ENCODE measurements at regions not wholly inside any gene's neighbourhood (a gene's known extent, or its start where the extent isn't known, plus 50 kb on each side); places are given as distances from the start of the nearest gene placed in this dataset.

DNA sequence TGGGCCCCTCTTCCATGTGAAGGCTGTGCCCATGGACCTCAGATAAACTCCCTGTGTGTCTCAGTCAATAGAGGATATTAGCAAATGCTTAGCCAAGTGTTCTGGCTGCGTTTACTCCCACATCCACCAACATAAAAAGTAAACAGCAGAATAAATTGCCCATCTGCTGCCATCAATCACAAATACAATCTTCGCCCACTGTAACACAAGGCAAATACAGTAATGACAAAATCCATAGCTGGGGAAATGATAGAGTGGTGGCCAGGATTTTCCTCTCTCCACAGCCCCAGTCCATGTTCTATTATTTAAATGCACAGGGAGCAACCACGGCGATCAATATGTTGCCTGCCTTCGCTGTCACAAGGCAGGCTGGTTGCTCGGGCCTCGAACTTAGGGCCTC lies 376.5 kb downstream of the UQCRFS1 start:
- Histone ChIP-seq H4K91ac (ENCODE audit: low read depth, low read length, poor library complexity) (no peak overlapping the region), H3K4me2 (ENCODE audit: insufficient read depth, low read length, poor library complexity, severe bottlenecking) (no peak overlapping the region), H2BK12ac (ENCODE audit: low read length) (no peak overlapping the region), H3K27ac (replicated peaks; ENCODE audit: low read length) (no peak overlapping the region), H2BK5ac (ENCODE audit: low read length) (no peak overlapping the region), H3K23ac (ENCODE audit: low read depth, low read length, poor library complexity) (no peak overlapping the region), H3K79me1 (ENCODE audit: low read depth, low read length) (no peaks in the 10 kb centered on the region), H3K4ac (ENCODE audit: low read length) (no peak overlapping the region), H3K36me3 (replicated peaks in 1 of 2; ENCODE audit: control insufficient read depth in 2 of 2, insufficient read depth in 2 of 2, low read length in 2 of 2) (no peaks in the 10 kb centered on the region), H3K4me3 (ENCODE audit: low read length in 2 of 2) (no peak overlapping the region), H2BK15ac (ENCODE audit: low read length) (no peak overlapping the region), H3K14ac (ENCODE audit: low read length) (no peak overlapping the region), H2AK5ac (ENCODE audit: low read depth, low read length) (no peak overlapping the region), H2BK120ac (ENCODE audit: low read depth, low read length) (no peak overlapping the region), H3K9me3 (replicated peaks in 1 of 2; ENCODE audit: control insufficient read depth in 2 of 2, insufficient read depth in 1 of 2, low read depth in 1 of 2, low read length in 2 of 2) (no peaks in the 10 kb centered on the region), H3K4me1 (ENCODE audit: control insufficient read depth in 2 of 2, insufficient read depth in 1 of 2, low read depth in 1 of 2, low read length in 2 of 2) (peaks cover 0 to 9% of the 10 kb centered on the region in 2 donors), H4K8ac (ENCODE audit: low read depth, low read length) (no peak overlapping the region), H3K18ac (ENCODE audit: low read length) (no peak overlapping the region), H3K27me3 (ENCODE audit: control insufficient read depth in 3 of 3, insufficient read depth in 3 of 3, low read depth in 1 of 3, low read length in 3 of 3) (no peaks in the 10 kb centered on the region), H3K9ac (ENCODE audit: low read depth, low read length, poor library complexity) (no peak overlapping the region), H2AFZ (ENCODE audit: low read length) (no peak overlapping the region)
- WGBS, 2 donors (ENCODE audit: extremely low coverage in 2 of 2, insufficient read length in 2 of 2, insufficient replicate concordance in 1 of 2), result no CpG with 5 or more reads among the region's 7 CpGs
- no peak for DNase-seq (ENCODE audit: low spot score)

DNA sequence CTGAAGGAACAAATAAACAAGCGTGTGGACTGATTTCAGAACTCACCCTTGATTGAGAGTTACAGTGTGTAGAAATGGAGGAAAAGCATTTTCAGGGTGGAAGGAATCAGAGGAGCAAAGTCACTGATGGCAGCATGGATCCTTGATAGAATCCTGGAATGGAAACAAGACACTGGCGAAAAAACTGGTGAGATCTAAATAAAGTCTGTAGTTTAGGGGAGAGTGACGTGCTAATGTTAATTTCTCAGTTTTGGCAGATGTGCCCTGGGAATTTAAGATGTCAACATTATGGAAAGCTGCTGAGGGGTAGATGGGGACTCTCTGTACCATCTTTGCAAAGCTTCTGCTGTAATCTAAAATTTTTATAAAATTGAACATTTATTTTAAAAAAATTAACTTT lies 378.0 kb downstream of the UQCRFS1 start:
- Histone ChIP-seq H2BK15ac (ENCODE audit: low read length) (no peak overlapping the region), H3K4me2 (ENCODE audit: insufficient read depth, low read length, poor library complexity, severe bottlenecking) (no peak overlapping the region), H4K91ac (ENCODE audit: low read depth, low read length, poor library complexity) (no peak overlapping the region), H3K27ac (replicated peaks; ENCODE audit: low read length) (no peak overlapping the region), H3K79me1 (ENCODE audit: low read depth, low read length) (no peaks in the 10 kb centered on the region), H3K9ac (ENCODE audit: low read depth, low read length, poor library complexity) (no peak overlapping the region), H3K27me3 (ENCODE audit: control insufficient read depth in 3 of 3, insufficient read depth in 3 of 3, low read depth in 1 of 3, low read length in 3 of 3) (no peaks in the 10 kb centered on the region), H2AK5ac (ENCODE audit: low read depth, low read length) (no peak overlapping the region), H3K4ac (ENCODE audit: low read length) (no peak overlapping the region), H3K4me3 (ENCODE audit: low read length in 2 of 2) (no peak overlapping the region), H2BK5ac (ENCODE audit: low read length) (no peak overlapping the region), H2BK120ac (ENCODE audit: low read depth, low read length) (no peak overlapping the region), H3K9me3 (replicated peaks in 1 of 2; ENCODE audit: control insufficient read depth in 2 of 2, insufficient read depth in 1 of 2, low read depth in 1 of 2, low read length in 2 of 2) (no peaks in the 10 kb centered on the region), H2BK12ac (ENCODE audit: low read length) (no peak overlapping the region), H3K23ac (ENCODE audit: low read depth, low read length, poor library complexity) (no peak overlapping the region), H3K14ac (ENCODE audit: low read length) (no peak overlapping the region), H2AFZ (ENCODE audit: low read length) (no peak overlapping the region), H3K36me3 (replicated peaks in 1 of 2; ENCODE audit: control insufficient read depth in 2 of 2, insufficient read depth in 2 of 2, low read length in 2 of 2) (no peaks in the 10 kb centered on the region), H3K4me1 (ENCODE audit: control insufficient read depth in 2 of 2, insufficient read depth in 1 of 2, low read depth in 1 of 2, low read length in 2 of 2) (peaks cover 0 to 8% of the 10 kb centered on the region in 2 donors), H4K8ac (ENCODE audit: low read depth, low read length) (no peak overlapping the region), H3K18ac (ENCODE audit: low read length) (no peak overlapping the region)
- no peak for DNase-seq (ENCODE audit: low spot score)
- no CpG with 5 or more reads among the region's 3 CpGs for WGBS, 2 donors (ENCODE audit: extremely low coverage in 2 of 2, insufficient read length in 2 of 2, insufficient replicate concordance in 1 of 2)

DNA sequence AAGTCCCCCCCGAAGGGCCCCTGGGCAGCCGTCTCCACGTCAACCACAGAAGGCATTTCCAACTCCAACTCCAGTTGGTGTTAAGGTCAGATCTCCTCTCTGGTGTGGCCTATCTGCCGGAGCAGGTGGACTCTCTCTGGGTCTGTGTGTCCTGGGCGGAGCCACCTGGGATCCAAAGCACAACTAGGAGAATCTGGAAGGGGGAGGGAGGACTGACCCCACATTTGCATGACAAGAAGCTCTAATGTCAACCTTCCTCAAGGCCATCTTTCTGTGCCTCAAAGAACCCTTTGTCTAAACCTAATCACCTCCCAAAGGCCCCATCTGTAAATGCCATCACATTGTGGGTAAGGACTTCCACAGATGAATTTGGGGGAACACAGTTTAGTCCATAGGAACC lies 381.5 kb downstream of the UQCRFS1 start:
- H3K9me3 ChIP-seq (replicated peaks in 1 of 2; ENCODE audit: control insufficient read depth in 2 of 2, insufficient read depth in 1 of 2, low read depth in 1 of 2, low read length in 2 of 2), result no peaks in the 10 kb centered on the region
- H3K18ac ChIP-seq (ENCODE audit: low read length), result no peak overlapping the region
- H3K4me3 ChIP-seq (ENCODE audit: low read length in 2 of 2), result no peak overlapping the region
- H3K9ac ChIP-seq (ENCODE audit: low read depth, low read length, poor library complexity), result no peak overlapping the region
- H2BK12ac ChIP-seq (ENCODE audit: low read length), result no peak overlapping the region
- no peak overlapping the region for H4K8ac ChIP-seq (ENCODE audit: low read depth, low read length)
- no peak overlapping the region for H2AK5ac ChIP-seq (ENCODE audit: low read depth, low read length)
- H3K79me1 ChIP-seq (ENCODE audit: low read depth, low read length), result no peaks in the 10 kb centered on the region
- H3K23ac ChIP-seq (ENCODE audit: low read depth, low read length, poor library complexity), result no peak overlapping the region
- no peak for DNase-seq (ENCODE audit: low spot score)
- H3K14ac ChIP-seq (ENCODE audit: low read length), result no peak overlapping the region
- no peak overlapping the region for H4K91ac ChIP-seq (ENCODE audit: low read depth, low read length, poor library complexity)
- peaks cover 0 to 7% of the 10 kb centered on the region in 2 donors for H3K4me1 ChIP-seq (ENCODE audit: control insufficient read depth in 2 of 2, insufficient read depth in 1 of 2, low read depth in 1 of 2, low read length in 2 of 2)
- H2BK15ac ChIP-seq (ENCODE audit: low read length), result no peak overlapping the region
- WGBS, 2 donors (ENCODE audit: extremely low coverage in 2 of 2, insufficient read length in 2 of 2, insufficient replicate concordance in 1 of 2), result no CpG with 5 or more reads among the region's 5 CpGs
- no peak overlapping the region for H3K27ac ChIP-seq (replicated peaks; ENCODE audit: low read length)
- H3K4me2 ChIP-seq (ENCODE audit: insufficient read depth, low read length, poor library complexity, severe bottlenecking), result no peak overlapping the region
- H2BK5ac ChIP-seq (ENCODE audit: low read length), result no peak overlapping the region
- H2BK120ac ChIP-seq (ENCODE audit: low read depth, low read length), result no peak overlapping the region
- no peaks in the 10 kb centered on the region for H3K36me3 ChIP-seq (replicated peaks in 1 of 2; ENCODE audit: control insufficient read depth in 2 of 2, insufficient read depth in 2 of 2, low read length in 2 of 2)
- no peak overlapping the region for H3K4ac ChIP-seq (ENCODE audit: low read length)
- H2AFZ ChIP-seq (ENCODE audit: low read length), result no peak overlapping the region
- H3K27me3 ChIP-seq (ENCODE audit: control insufficient read depth in 3 of 3, insufficient read depth in 3 of 3, low read depth in 1 of 3, low read length in 3 of 3), result no peaks in the 10 kb centered on the region

DNA sequence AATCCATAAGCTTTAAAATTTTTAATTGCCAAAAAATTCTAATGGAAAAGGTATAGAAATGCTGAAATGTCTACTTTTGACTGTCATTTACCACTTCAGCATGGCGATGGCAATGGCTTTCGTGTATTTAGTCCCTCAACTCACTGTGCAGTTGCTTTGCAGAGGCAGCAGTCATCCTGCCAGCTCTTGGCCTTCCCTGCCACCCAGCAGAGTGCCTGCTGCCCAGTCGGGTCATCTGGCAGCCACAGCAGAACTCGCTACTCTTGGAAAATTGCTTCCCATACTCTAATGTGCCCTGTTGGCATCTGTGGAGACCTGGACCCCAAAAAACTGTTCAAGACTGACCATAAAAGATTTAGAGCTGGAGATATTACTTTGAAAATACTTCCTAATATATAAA lies 383.2 kb downstream of the UQCRFS1 start:
- Histone ChIP-seq H3K23ac (ENCODE audit: low read depth, low read length, poor library complexity) (no peak overlapping the region), H3K79me1 (ENCODE audit: low read depth, low read length) (no peaks in the 10 kb centered on the region), H4K8ac (ENCODE audit: low read depth, low read length) (no peak overlapping the region), H3K4me2 (ENCODE audit: insufficient read depth, low read length, poor library complexity, severe bottlenecking) (no peak overlapping the region), H3K14ac (ENCODE audit: low read length) (no peak overlapping the region), H3K4me3 (ENCODE audit: low read length in 2 of 2) (no peak overlapping the region), H3K18ac (ENCODE audit: low read length) (no peak overlapping the region), H4K91ac (ENCODE audit: low read depth, low read length, poor library complexity) (no peak overlapping the region), H2BK12ac (ENCODE audit: low read length) (no peak overlapping the region), H2AK5ac (ENCODE audit: low read depth, low read length) (no peak overlapping the region), H3K4me1 (ENCODE audit: control insufficient read depth in 2 of 2, insufficient read depth in 1 of 2, low read depth in 1 of 2, low read length in 2 of 2) (peaks cover 0 to 7% of the 10 kb centered on the region in 2 donors), H3K27me3 (ENCODE audit: control insufficient read depth in 3 of 3, insufficient read depth in 3 of 3, low read depth in 1 of 3, low read length in 3 of 3) (no peaks in the 10 kb centered on the region), H3K4ac (ENCODE audit: low read length) (no peak overlapping the region), H3K36me3 (replicated peaks in 1 of 2; ENCODE audit: control insufficient read depth in 2 of 2, insufficient read depth in 2 of 2, low read length in 2 of 2) (no peaks in the 10 kb centered on the region), H2AFZ (ENCODE audit: low read length) (no peak overlapping the region), H3K27ac (replicated peaks; ENCODE audit: low read length) (no peak overlapping the region), H2BK5ac (ENCODE audit: low read length) (no peak overlapping the region), H2BK120ac (ENCODE audit: low read depth, low read length) (no peak overlapping the region), H2BK15ac (ENCODE audit: low read length) (no peak overlapping the region), H3K9ac (ENCODE audit: low read depth, low read length, poor library complexity) (no peak overlapping the region), H3K9me3 (replicated peaks in 1 of 2; ENCODE audit: control insufficient read depth in 2 of 2, insufficient read depth in 1 of 2, low read depth in 1 of 2, low read length in 2 of 2) (no peaks in the 10 kb centered on the region)
- WGBS, 2 donors (ENCODE audit: extremely low coverage in 2 of 2, insufficient read length in 2 of 2, insufficient replicate concordance in 1 of 2), result no CpG with 5 or more reads among the region's 4 CpGs
- DNase-seq (ENCODE audit: low spot score), result no peak

Measured in neuronal stem cell (in vitro differentiated cells).